Heart right ventricle (tissue), 16 donors: ENCODE measurements at regions not wholly inside any gene's neighbourhood (a gene's known extent, or its start where the extent isn't known, plus 50 kb on each side); places are given as distances from the start of the nearest gene placed in this dataset.

Experiments
- ATAC-seq, 8 donors: fragments of 200-7000 bp; cut with Tn5 transposase; one replicate each; pipeline ENCODE4 v1.9.1; 2020; ENCODE audit warnings: mild to moderate bottlenecking in 8 of 8, moderate library complexity in 8 of 8, moderate number of reproducible peaks in 1 of 8
- DNase-seq, 2 donors: peaks; one replicate each; pipeline ENCODE4 v3.0.0-alpha.2; 2020
- H3K27ac ChIP-seq, 10 donors: fragments of 200-600 bp; sonication (generic) in 2 of 10; one replicate each; pipeline versions ENCODE4 v1.5.0 to v1.8.0; 2020 to 2022; ENCODE audit warnings: mild to moderate bottlenecking in 3 of 10
- H3K27me3 ChIP-seq, 7 donors: fragments of 200-600 bp; one replicate each; pipeline ENCODE4 v1.8.0; 2021 to 2022; ENCODE audit warnings: mild to moderate bottlenecking in 2 of 7
- H3K36me3 ChIP-seq, 9 donors: fragments of 200-600 bp; sonication (generic) in 1 of 9; one replicate each; pipeline versions ENCODE4 v1.5.0 to v1.8.0; 2020 to 2022; ENCODE audit warnings: mild to moderate bottlenecking in 2 of 9
- H3K4me1 ChIP-seq, 9 donors: fragments of 200-600 bp; sonication (generic) in 1 of 9; one replicate each; pipeline versions ENCODE4 v1.5.0 to v1.8.0; 2020 to 2022; ENCODE audit warnings: mild to moderate bottlenecking in 4 of 9
- H3K4me3 ChIP-seq, 10 donors: fragments of 200-600 bp; sonication (generic) in 2 of 10; one replicate each; pipeline versions ENCODE4 v1.5.0 to v1.8.0; 2020 to 2022; ENCODE audit warnings: mild to moderate bottlenecking in 7 of 10, moderate library complexity in 2 of 10
- H3K9me3 ChIP-seq, 11 donors: fragments of 200-600 bp in 10 of 11; sonication (generic) in 2 of 11; one replicate each; pipeline versions ENCODE4 v1.5.0 to v1.8.0; 2013 to 2022; ENCODE audit warnings: mild to moderate bottlenecking in 2 of 11, control low read depth in 1 of 11, moderate library complexity in 1 of 11
- WGBS, 2 donors: extraction: QIAGEN DNeasy Blood & Tissue Kit; methylation state at CpG; one replicate each; pipeline ENCODE4 v1.1.7; 2013; ENCODE audit warnings: inconsistent platforms in 1 of 2; 5-methylcytosine and 5-hydroxymethylcytosine counted together
- intact Hi-C, 10 donors: fragments of 100-400 bp; cut with DNase I; formaldehyde crosslinking; loops; one replicate each; pipeline versions ENCODE4 v1.11.1 to v1.14.2; 2022
- TF ChIP-seq, protein P1 (sequence below), 9 donors: fragments of 200-600 bp; sonication (generic) in 2 of 9; IDR thresholded peaks; one replicate each; pipeline versions ENCODE4 v1.5.0 to v1.8.0; 2021 to 2022; ENCODE audit warnings: antibody characterized with exemption in 9 of 9, mild to moderate bottlenecking in 5 of 9, moderate library complexity in 1 of 9
- donor health status: Arrhythmogenic right ventricular cardiomyopathy.
- donor health status: ischemic (EF 13 %, LVEDD 7.1; RV severe dilation, severe dysfunction).
- donor health status: healthy with polysubstance abuse.
- donor health status: DM: no; HTN: yes; CAD: no.
- donor health status: DM: no; HTN: no; CAD: no.
- donor health status: ischemic (EF 25% LVEDD 6.9; RV normal size, moderate dysfunction).
- donor health status: ischemic (EF 25% LVEDD 5.7; RV mildly dilated, moderate dysfunction).
- donor health status: healthy.
- donor health status: DM: yes; HTN: yes; CAD: no.
- donor health status: Ischemic cardiomyopathy.
- donor health status: ischemic (EF 35%, LVEDD 5.7; RV mildly dilated, moderate dysfunction).
- donor health status: nonischemic (EF 11% LVEDD 7.7; RV severe dilation, severe dysfunction).
- donor health status: DM: yes; HTN: yes; CAD: no.
- donor health status: PGD.
- donor health status: ischemic (EF 29% LVEDD 5.4; RV normal size, mild dysfunction).
- donor health status: nonischemic (EF 23%, LVEDD 6.1; RV moderate dilation, normal function).

DNA sequence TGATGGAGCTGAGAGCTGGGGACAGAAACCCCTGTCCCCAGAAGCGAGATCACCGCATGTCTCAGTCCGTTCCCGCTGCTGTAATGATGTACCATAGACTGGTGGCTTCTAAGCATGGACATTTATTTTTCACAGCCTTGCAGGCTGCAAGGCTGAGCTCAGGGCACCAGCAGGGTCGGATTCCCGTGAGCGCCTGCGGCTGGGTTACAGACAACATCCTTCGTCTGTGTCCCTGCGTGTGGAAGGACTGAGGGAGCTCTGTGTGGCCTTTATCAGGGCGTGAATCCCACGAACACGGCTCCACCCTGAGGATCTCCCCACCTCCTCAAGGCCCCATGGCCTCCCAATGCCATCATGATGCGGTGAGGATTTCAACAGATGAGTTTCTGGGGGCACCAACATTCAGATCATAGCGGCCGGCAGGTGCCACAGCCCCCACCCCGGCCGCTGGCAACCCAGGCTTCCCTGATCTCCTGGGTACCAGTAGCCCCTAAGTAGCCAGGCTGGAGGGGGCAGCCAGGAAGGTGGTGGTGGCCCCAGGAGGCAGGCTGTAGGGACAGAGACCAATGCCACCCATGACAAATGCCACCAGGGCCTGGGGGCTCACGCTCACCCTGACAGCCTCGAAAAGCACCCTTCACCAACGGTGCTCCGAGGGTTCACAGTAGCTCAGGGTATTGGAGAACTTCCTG lies 104.4 kb downstream of the CRYAA start:
- 86 to 91% methylated on average over 22 of the region's 22 CpGs for WGBS, 2 donors
- peaks cover 0 to 45% (median 27%) of the 10 kb centered on the region in 7 donors for H3K27me3 ChIP-seq

DNA sequence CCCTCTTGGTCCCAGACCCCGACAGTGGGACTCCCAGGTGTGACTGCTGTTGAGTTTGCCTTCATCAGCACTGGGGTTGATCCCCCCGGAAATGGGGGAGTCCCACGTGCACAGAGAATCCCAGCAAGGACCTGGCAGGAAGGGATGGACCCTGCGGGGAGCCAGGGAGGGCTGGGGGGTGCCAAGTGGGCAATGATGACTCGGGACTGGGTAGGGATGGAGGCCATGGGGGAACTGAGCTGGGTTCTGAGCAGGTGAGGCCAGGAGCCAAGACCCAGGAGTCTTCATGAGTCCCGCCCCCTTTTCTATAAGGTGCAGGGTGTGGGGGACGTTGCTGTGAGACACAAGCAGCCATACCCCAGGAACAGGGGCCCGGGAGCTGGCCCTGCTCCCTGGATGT lies 103.8 kb downstream of the CRYAA start:
- 85 to 93% methylated on average over 8 of the region's 8 CpGs for WGBS, 2 donors
- TF ChIP-seq, protein P1, sequence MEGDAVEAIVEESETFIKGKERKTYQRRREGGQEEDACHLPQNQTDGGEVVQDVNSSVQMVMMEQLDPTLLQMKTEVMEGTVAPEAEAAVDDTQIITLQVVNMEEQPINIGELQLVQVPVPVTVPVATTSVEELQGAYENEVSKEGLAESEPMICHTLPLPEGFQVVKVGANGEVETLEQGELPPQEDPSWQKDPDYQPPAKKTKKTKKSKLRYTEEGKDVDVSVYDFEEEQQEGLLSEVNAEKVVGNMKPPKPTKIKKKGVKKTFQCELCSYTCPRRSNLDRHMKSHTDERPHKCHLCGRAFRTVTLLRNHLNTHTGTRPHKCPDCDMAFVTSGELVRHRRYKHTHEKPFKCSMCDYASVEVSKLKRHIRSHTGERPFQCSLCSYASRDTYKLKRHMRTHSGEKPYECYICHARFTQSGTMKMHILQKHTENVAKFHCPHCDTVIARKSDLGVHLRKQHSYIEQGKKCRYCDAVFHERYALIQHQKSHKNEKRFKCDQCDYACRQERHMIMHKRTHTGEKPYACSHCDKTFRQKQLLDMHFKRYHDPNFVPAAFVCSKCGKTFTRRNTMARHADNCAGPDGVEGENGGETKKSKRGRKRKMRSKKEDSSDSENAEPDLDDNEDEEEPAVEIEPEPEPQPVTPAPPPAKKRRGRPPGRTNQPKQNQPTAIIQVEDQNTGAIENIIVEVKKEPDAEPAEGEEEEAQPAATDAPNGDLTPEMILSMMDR (IDR thresholded peaks at IDR 0.05): no peak
- Histone ChIP-seq H3K9me3 (no peaks in the 10 kb centered on the region), H3K36me3 (no peaks in the 10 kb centered on the region), H3K4me1 (peaks cover 0 to 4% (median 2%) of the 10 kb centered on the region in 9 donors), H3K27me3 (peaks cover 0 to 44% (median 27%) of the 10 kb centered on the region in 7 donors), H3K4me3 (no peak overlapping the region), H3K27ac (no peak overlapping the region)
- intact Hi-C loops: no loop called here
- ATAC-seq (no peak), DNase-seq (no peak)

More for the DNA sequence above, 104.4 kb downstream of the CRYAA start:
- H3K4me1 ChIP-seq: peaks cover 0 to 8% (median 6%) of the 10 kb centered on the region in 9 donors
- intact Hi-C loops: no loop called here
- no peak for ATAC-seq
- DNase-seq: no peak
- no peak overlapping the region for H3K4me3 ChIP-seq
- no peaks in the 10 kb centered on the region for H3K36me3 ChIP-seq
- TF ChIP-seq, protein P1 (IDR thresholded peaks at IDR 0.05): no peak
- H3K9me3 ChIP-seq: no peaks in the 10 kb centered on the region
- no peak overlapping the region for H3K27ac ChIP-seq

DNA sequence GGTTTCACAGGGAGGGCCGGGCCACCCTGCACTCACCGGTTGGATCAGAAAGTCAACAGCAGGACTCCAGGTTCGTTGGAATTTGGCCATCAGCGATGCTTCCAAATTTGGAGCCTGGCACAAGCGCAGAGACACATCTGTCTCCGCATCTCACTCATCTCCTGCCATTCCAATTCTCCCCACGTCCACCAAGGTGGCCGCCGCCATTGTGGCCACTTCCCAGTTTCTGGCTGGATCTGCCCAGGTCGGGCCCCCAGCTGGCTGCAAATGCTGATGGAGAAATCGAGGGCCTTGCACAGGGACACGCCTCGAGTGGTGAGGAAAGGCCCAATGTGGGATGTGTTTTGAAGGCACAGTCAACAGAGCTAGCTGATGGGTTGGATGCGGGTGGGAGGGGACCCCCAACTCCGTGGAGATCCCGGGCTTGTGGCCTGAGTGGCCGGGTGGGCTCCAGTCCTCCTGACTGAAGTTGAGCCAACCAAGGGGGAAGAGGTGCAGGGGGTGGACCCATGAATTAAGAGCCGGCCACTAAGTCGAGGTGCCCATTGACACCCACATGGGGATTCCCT lies 102.7 kb downstream of the CRYAA start:
- DNase-seq (no peak), ATAC-seq (no peak)
- TF ChIP-seq, protein P1 (IDR thresholded peaks at IDR 0.05): no peak
- H3K4me1 ChIP-seq: no peaks in the 10 kb centered on the region
- H3K27me3 ChIP-seq: peaks cover 0 to 35% (median 24%) of the 10 kb centered on the region in 7 donors
- H3K27ac ChIP-seq: no peak overlapping the region
- intact Hi-C loops: no loop called here
- H3K36me3 ChIP-seq: no peaks in the 10 kb centered on the region
- WGBS, 2 donors: 93 to 95% methylated on average over 19 of the region's 19 CpGs
- no peak overlapping the region for H3K4me3 ChIP-seq
- no peaks in the 10 kb centered on the region for H3K9me3 ChIP-seq

DNA sequence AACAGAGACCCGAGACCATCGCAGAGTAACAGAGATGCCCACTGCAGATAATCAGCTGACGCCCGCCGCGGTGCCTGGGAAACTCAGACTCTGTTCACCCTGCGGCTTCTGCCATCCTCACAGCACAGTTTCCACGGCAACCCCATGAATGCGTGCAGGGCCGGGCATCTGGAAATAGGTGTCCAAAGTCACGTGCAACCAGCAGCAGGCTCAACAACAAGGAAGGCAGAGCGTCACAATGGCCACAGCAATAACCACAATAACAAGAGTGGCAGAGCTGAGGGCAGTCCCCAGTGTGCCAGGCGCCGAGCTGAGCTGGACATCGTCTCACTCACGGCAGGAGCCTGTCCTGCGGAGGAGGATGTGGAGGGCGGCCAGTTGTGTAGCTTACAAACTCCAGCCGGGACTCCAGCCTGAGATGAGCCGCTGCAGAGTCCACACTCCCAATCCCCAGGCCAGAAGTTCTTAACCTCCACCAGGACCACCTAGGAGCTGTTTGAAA lies 102.0 kb downstream of the CRYAA start:
- Histone ChIP-seq H3K4me3 (no peak overlapping the region), H3K9me3 (no peaks in the 10 kb centered on the region), H3K27ac (no peak overlapping the region), H3K27me3 (peaks cover 0 to 31% (median 23%) of the 10 kb centered on the region in 7 donors), H3K36me3 (no peaks in the 10 kb centered on the region), H3K4me1 (no peaks in the 10 kb centered on the region)
- DNase-seq: no peak
- ATAC-seq: no peak
- intact Hi-C loops: no loop called here
- TF ChIP-seq, protein P1 (IDR thresholded peaks at IDR 0.05): no peak
- 80 to 85% methylated on average over 20 of the region's 20 CpGs for WGBS, 2 donors
